ENCODE measurements at regions not wholly inside any gene's neighbourhood (a gene's known extent, or its start where the extent isn't known, plus 50 kb on each side); places are given as distances from the start of the nearest gene placed in this dataset.

DNA sequence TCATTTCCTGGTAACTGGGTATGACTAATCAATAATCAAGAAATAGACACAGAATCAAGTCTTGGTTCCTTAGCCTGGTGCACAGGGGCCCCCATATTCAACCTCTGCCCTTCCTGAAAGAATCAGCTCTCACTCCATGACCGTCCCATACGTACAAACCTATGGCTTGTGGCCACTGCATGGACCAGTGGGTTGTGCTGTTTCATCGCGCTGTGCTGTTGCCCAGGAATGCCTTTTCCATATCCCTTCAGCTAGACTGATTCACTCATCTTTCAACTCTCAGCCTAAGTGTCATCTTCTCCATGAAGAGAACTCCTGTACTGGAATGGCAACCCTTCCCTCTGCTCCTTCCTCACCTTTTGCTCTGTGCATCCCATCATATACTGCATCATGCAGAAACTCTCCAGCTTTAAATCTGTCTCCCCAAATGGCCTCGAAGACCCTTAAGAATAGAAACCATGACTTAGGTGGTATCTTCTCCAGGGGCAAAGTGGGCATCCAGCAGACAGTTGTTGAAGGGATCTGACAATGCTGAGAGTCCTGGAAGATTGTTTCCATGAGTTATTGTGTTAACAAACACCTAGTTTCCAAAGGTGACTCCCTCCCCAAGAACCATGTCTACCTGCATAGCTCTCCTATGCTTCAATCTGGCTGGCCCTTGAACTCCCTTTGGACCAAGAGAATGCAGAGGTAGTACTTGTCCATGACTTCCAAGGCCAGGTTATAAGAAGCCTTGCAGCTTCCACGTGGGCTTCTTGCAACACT, 180.8 kb downstream of the ACTL7B start:
- no peak for DNase-seq

DNA sequence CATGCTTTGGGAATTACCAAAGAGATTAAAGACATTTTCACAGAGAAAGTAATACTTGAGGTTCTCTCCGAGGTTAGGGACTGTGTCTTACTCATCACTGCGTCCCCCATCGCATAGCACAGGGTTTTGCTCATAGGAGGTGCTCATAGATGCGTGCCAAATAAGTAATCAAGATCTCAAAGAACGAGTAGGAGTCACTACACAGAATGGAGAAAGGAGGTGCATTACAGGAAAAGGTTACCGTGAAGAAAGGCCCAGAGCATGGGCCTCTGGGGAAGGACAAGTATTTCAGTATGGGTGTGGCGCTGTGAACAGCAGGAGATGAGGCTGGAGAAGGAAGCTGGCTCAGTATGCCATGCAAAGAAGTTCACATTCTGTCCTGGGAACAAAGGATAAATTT, 182.4 kb downstream of the ACTL7B start:
- DNase-seq = no peak

DNA sequence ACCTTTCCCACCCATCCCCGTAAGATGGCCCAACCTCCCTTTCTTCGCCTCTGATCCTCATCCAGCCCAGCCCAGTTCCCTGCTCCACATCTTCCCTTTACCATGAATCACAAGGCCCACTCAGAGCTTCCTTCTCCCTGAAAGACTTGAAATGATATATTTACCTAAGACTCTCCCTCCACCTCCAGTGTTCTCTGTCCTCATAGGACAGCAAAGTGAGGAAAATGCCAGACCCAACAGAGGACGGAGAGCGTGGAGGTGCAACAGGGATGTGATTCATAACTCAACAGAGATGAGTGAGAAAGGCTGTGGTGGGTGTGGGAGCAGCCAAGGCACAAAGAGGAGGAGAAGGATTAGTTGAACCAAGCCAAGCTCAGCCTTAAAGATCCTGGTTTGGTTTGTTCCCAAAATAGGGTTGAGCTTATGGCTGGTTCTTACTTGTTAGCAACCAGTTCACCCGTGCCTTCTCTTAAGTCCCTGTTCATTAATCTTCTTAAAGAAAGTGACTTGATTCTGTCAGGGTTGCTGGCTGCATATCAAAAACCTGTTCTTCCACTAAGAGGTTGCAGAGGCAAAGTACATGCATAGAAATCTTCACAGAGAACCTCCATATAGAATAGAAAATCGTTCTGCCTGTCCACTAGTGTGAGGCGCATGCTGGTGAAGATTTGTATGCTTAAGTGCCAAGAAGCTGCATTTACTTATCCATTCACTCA, 183.2 kb downstream of the ACTL7B start:
- DNase-seq = no peak

DNA sequence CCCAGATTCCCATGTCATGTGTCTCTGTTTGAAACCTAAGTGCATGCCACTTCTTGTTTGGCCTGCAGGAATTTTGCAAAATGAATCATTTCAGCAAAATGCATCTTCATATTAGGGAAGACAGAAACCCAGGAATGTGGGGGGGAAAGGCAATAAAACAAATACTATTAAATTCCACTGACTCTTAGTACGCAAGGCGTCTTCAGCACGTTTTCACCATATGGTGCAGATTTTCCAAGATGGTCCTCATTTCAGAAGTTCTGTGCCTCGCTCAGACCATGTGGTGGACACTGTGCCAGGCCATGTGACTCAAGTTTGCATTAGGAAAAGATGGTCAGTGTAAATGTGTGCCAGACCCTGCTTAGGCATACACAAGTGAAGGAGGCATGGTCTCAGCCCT, 184.0 kb downstream of the ACTL7B start:
- DNase-seq = no peak

DNA sequence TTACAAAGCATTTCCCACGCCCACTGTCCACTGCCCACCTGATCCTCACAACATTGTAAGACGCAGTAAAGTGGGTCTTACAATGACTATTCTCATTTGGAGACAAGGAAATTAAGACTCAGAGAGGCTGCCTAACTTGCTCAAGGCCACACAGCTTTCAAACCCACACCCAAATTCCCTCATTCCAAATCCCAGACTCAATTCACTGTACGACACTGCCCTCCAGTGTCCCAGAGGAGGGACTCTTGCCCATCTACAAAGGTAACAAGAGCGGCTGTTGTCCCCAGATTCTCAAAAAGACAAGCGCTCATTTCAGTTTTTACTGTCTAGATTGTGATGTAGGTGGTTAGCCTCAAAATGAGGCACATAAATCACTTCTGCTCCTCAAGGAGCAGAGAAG, 184.6 kb downstream of the ACTL7B start:
- no peak for DNase-seq

DNA sequence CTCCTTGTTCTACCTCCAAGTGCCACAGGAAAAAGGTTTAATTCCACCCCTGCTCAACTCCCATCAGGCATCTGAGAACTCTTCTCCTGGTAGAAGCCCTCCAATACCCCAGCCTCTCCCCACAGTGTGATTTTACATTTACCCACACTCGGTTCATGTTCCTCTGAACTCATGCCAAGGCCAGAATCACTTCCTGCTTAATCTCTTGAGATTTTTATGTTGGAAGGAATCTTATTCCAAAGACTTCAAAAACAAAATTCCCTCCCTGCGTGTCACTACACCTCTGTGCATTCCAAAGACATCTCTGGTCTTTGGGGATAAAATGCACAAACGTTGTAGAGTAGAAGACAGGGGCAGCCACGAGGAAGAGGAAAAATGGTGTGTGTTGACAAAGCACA, 186.8 kb downstream of the ACTL7B start:
- DNase-seq = no peak

DNA sequence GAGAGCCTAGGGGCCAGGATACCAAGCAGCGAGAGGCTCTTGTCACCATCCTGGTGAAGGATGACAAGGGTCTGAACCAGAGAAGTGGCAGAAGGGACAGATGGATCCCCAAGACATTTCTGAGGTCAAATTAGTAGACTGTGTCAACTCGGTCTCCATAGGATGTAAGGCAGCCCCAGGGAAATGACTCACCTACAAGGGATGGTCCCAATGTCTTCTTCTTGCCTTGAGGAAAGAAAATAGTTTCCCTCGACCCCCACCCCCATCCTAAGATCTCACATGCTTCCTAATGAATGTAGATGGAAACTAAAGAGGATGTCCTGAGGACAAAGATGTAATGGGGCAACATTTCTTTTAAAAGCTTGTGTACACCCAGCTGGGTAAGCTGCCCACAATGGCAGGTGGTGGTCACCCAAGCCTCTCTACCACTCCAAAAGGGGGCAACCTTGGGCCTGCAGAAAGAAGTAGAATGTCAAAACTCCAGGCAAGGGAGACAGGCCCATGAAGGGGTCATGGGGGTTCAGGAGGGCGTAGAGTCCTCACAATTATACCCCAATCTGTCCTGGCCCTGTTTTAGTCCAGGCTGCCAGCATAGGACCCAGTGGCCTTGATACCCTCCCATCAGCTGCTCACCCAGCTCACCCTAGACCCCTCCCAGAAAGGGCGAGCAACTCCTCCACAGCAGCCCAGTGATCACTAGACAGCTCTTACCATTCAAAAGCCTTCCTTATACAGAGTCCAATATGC, 187.4 kb downstream of the ACTL7B start:
- DNase-seq = no peak

DNA sequence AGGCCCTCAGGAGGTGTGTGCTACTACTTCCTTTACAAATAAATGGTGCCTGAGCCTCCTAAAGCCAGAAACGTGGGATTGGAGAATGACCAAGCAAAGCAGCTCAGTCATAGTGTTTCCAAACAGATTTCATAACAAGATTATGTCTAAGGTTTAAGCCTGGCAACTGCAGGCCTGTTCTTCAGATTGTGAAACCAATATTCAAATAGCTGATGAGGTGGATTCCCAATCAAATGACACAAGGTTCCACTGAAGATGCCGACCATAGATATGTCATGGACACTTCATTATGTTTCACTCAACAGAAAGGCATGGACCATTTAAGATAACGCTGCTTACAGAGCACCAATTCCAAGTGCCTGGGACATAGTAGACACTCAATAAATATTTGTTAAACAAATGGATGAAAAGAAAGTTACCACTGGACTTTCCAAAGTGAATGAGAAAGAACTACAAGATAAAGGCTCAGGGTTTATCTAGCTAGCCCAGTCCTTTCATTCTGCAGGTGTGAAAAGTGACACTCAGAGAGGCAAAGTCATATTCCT, 189.5 kb downstream of the ACTL7B start:
- DNase-seq = no peak

DNA sequence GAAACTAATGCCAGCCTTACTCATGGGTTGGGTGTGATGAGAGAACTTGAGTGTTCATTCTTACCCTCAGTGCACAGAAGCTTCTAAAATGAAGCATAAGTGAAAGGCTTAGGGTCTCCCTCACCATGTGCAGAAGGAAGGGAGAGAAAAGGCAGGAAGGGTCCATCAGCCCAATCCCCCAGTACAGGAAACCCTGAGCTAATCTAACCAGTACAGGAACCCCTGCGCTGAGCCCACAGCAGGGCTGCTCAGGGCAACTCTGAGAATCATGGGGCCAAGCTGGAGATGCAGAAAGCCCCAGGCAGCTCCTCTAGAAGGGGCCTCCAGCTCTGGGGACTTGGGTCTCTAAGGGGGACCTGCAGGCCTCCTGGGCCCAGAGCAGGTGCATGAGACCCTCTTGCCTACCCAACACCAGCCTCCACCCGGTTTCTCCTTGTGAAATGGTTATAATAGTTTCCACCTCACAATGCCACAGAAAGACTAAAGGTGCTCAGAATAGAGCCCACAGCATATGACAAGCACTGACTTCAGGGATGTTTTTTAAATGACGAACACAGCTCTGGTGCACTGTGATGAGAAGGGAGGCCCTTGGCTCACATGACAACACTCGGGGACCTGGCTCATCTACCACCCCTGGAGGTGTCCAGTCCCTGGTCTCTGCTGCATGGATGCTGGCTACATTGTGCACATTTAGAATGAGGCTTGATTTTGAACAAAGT, 190.1 kb downstream of the ACTL7B start:
- no peak for DNase-seq

DNA sequence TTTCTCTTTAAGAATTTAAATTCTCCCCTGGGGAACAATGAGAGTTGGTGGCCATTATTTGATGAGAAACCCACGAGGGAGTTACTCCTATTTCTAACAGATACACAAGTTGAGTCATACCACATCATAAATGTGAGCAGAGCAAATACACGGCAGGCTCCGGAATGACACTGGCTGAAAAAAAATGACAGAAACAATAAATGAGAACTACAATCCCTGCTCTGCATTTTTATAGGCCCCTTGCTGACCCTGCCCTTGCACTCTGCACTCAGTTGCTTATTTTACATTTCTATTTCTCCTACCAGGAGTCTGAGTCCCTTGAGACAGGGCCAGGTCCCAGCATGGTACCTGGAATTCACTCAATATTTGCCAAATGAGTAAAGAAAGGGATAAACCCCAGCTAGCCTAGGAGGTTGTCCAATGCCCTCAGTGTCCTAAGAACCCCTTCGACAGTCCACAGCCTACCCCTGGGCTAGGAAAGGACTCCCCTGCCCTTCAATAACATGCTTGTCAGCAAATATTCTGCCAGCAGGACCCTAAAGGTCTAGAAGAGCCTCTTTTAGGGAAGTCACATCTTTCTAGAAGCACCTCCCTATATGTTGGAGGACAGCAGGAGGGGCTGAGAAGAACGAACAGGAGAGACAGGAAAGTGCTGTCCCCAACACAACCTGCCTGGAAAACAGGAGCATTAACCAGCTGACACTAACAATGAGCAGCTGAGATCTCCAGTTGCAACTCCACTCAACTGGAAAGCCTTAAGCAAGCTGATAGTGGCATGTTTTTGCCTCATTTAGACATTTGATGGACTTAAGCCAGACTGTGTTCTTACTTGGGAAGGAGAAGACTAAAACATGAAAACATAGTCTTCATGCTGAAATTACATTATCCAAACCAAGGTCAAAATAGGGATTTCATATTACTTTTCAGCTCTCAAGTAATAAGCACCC, 191.2 kb downstream of the ACTL7B start:
- no peak for DNase-seq

DNA sequence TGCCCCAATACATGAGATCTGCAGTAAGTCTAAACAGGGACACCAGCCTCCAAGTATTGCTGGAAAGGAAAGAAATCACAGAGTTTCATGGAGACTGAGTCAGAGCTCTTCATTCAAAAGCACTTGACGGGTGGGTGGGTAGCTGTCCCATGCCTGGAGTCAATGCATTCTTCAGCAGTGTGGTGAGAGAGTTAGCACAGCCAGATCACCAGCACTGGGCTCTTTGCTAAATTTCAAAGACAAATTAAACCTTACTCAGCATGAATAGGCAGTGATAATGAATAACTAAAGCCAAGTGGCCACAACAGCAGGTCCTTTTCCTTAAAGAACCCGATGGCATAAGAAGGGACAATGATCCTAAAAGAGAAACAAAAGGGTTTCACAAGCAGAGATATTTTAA, 192.4 kb downstream of the ACTL7B start:
- no peak for DNase-seq

DNA sequence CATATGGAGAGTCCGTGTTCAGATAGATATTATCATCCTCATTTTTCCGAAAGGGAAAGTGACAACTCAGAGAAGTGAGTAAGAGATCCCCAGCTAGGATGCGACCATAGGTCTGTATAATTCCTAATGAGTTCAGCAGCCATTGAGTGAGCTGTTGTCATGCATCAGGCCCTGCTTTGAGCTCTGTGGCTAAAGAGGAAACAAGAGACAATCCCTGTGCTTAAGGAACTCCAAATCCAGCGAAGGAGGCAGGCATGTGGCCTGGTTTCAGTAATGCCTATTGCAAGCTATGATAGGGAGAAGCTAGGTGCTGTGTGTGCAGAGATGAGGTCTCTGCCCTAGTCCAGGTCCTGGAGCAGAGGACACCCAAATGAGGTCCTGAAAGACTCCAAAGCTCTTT, 192.8 kb downstream of the ACTL7B start:
- DNase-seq = no peak

DNA sequence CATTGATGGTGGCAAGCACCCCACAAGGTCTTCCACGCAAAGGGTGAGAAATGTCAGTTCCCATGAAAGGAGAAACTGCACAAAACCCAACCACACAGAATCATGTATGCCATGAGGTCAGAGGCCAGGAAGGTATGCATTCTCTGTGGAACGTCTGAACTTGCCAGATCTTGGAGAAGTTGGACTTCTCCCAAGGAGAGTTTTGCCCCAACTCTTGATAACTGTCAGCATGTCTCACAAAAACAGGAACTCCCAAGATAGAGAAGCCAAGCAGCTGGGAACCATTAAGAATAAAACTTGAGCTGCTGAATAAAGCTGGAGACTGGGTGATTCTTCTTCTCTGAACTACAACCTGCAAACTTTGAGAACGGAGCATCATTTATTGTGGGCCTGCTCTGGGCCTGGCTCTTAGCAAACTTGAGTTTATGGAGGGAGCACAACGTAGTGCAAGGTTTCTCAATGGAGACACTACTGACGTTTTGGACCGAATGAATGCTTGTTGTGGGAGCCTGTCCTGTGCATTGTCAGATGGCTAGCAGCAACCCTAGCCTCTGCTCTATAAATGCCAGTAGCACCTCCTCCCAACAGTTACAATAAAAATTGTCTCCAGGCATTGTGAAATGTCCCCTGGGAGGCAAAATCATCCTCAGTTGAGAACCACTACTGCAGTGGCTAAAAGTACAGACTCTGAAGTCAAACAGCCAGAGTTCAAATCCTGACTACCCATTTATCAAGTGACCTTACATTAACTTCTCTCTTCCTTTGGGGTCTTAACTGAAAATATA, 193.5 kb downstream of the ACTL7B start:
- DNase-seq = no peak

DNA sequence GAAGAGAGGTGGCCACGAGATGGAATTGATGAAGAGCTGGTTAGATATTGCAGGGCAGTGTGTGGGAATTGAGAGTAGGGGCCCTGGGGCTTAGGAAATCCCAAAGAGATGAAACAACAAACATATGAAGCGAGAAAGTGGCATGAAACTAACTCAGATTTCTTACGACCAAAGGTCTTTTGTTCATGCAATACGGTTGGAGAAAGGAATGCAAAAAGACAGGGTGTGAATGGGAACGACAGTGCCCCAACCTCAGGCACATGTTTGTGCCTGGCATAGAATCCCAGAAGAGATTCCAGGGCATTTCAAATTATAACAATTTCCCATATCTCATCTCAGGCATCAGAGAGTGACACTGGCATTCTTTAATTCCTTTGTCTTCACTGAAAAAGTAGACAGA, 199.2 kb downstream of the ACTL7B start:
- DNase-seq = no peak

DNA sequence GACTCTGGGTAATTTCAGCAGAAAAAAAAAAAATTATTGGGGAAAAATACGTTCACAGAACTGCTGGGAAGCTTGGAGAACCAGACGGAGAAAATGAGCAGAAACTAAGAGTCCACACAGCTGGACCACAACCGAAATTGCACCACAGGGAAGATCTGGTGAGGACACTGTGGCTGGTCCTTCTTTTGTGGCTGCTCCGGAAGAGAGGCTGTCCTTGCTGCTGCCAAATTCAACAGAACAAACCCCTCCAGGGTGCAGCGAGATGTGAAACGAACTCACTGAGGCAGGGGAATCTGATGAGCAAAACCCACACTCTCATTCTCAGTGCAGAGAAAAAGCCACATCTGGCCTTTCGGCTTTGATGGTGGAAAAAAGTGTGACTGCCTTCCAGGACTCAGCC, 200.0 kb downstream of the ACTL7B start:
- no peak for DNase-seq

DNA sequence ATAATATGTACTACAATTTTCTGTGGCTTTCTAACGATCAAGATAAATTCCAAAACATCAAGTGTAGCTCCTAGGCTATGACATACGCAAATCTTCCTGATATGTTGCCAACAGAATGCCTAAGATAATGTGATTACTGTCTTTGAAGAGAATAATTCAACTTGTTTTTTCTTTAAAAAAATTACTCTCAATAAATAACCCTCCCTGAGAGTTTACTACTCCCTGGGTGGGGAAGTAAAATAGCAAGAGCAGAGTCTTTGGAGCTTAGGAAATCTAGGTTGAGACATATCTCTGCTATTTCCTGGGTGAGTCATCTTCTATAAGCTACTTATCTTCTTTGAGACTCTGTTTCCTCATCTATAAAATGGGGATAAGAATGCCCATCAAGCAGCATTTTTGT, 201.2 kb downstream of the ACTL7B start:
- DNase-seq = no peak

DNA sequence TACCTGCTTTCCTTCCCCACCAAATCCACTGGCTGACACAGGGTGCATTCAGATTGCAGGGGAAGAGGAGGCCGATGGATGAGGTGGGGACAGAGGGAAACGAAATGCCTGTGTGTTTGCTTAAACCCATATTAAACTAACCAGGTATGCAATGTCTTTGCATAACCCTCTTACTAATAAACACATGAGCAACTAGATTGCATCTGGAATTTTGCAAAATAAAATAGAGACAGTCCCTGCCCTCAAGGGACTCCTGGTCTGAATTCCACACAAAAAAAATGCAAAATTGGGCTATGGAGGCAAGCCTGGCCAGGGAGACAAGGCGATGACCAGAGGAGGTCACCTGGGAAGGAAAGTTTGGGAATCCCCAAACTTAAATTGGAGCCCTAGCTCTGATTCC, 202.9 kb downstream of the ACTL7B start:
- DNase-seq = no peak

DNA sequence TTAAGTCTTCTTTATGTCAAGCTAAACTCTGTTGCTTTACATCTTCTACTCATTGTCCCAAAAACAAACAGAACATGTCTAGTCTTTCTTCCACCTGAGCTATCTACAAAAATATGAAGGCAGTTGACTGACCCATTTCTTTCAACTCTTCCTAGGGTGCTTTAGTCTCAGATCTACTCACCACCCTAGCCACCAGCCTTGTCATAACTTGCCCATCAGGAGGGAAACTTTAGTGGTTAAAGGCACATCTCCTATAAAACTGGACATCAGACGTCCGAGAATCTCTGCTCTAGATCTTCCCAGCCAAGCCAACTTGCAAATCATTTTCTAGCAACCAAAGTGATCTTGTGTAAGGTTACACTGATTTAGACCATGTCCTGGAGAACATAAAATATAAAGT, 205.0 kb downstream of the ACTL7B start:
- DNase-seq = no peak

DNA sequence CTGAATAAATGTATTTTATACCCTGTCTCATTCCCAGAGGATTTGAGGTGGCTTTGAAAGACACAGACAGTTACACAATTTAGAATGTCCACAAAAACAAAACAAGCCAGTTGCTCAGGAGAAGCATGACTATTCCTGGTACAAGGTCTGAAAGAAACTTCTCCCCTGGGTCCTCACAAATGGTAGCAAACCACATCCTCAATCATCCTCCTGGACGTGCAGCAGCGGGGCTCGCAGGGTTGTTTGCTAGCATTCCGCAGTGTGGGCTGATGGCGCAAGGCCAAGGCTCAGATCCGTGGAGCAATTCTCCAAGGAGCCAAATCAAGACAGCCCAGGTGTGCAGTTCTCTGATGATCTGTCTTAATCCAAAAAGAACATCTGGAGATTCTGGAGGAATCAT, 210.3 kb downstream of the ACTL7B start:
- no peak for DNase-seq

DNA sequence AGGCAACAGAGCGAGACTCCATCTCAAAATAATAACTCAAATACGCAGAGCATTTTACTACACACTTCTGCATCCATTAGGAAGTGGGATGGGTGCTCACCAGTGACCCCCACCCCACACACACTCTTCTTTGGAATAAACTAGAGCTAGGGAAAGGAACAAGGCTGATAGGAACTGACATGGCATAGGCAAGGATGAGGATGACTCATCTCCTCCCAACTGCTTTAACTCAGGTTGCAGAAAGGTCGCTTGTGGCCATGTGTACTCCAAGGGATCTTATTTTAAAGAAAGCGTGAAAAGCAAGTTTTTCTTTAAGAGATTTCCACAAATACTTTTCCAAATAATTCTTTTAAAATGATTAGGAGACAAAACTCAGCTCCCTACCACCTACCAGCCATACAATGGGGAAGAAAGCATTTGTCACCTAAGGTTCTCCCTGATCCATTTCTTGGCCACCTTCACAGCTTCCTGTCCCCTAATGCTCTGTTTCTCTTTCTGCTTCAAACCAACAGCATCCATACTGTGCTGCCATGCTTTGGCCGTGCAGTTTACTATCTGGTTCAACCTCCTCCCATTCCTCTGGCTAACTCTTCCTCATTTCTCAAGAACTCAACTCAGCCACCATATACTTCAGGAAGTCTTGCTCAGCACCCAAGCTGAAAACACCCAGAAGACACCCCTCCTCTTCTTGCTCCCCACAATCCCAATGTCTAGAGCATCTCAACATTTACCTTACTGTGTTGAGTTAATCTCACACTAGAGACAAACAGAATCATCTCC, 211.9 kb downstream of the ACTL7B start:
- DNase-seq = no peak
